Endodermal cell (in vitro differentiated cells): ENCODE measurements at regions not wholly inside any gene's neighbourhood (a gene's known extent, or its start where the extent isn't known, plus 50 kb on each side); places are given as distances from the start of the nearest gene placed in this dataset.

Source experiments
- DNase-seq: peaks from one replicate; pipeline ENCODE4 v3.0.0-alpha.2; 2017
- H3K27ac ChIP-seq: 2 replicates; pipeline ENCODE4 v1.5.1; 2013; ENCODE audit warnings: mild to moderate bottlenecking, low read depth, low read length, moderate library complexity
- H3K27me3 ChIP-seq: 2 replicates; pipeline ENCODE4 v1.6.1; 2013; ENCODE audit warnings: mild to moderate bottlenecking, low read length, moderate library complexity; ENCODE audit not compliant: insufficient read depth, control insufficient read depth, poor library complexity, severe bottlenecking
- H3K36me3 ChIP-seq: 2 replicates; pipeline ENCODE4 v1.7.0; 2013; ENCODE audit warnings: mild to moderate bottlenecking, low read length, moderate library complexity; ENCODE audit not compliant: control insufficient read depth, insufficient read depth
- H3K4me1 ChIP-seq: one replicate; pipeline ENCODE4 v1.7.0; 2013; ENCODE audit warnings: low read length; ENCODE audit not compliant: control insufficient read depth, insufficient read depth
- H3K4me3 ChIP-seq: 2 replicates; pipeline ENCODE4 v1.5.1; 2013; ENCODE audit warnings: mild to moderate bottlenecking, low read length, moderate library complexity
- H3K9ac ChIP-seq: 2 replicates; pipeline ENCODE4 v1.6.1; 2013; ENCODE audit warnings: mild to moderate bottlenecking, low read length, moderate library complexity; ENCODE audit not compliant: poor library complexity, severe bottlenecking; ENCODE audit errors: extremely low read depth
- H3K9me3 ChIP-seq: 2 replicates; pipeline ENCODE4 v1.6.1; 2013; ENCODE audit warnings: mild to moderate bottlenecking, low read length, moderate library complexity; ENCODE audit not compliant: control insufficient read depth
- H3K27ac Mint-ChIP-seq: 2 replicates; pipeline ENCODE4 v1.8.0; 2020; ENCODE audit warnings: mixed read lengths
- H3K27me3 Mint-ChIP-seq: 2 replicates; pipeline ENCODE4 v1.8.0; 2021; ENCODE audit warnings: mild to moderate bottlenecking, mixed read lengths; ENCODE audit not compliant: insufficient read depth
- H3K36me3 Mint-ChIP-seq: 2 replicates; pipeline ENCODE4 v1.8.0; 2020; ENCODE audit warnings: low read depth, mixed read lengths
- H3K4me1 Mint-ChIP-seq: 2 replicates; pipeline ENCODE4 v1.8.0; 2020; ENCODE audit warnings: mixed read lengths
- H3K4me3 Mint-ChIP-seq: 2 replicates; pipeline ENCODE4 v1.8.0; 2020; ENCODE audit warnings: mild to moderate bottlenecking, moderate library complexity, mixed read lengths
- H3K9me3 Mint-ChIP-seq: 2 replicates; pipeline ENCODE4 v1.8.0; 2020; ENCODE audit warnings: mild to moderate bottlenecking, mixed read lengths
- CTCF ChIP-seq: fragments of 200-600 bp; sonication (generic); conservative IDR thresholded peaks from 2 replicates; pipeline ENCODE4 v1.5.0; 2021; ENCODE audit warnings: antibody characterized with exemption, mild to moderate bottlenecking
- WGBS, 2 experiments: methylation state at CpG; one replicate each; pipeline versions ENCODE4 v1.1.5 to v1.1.7; 2013; ENCODE audit warnings: missing lambda C conversion rate in 2 of 2, mixed read lengths in 1 of 2; ENCODE audit not compliant: insufficient coverage in 1 of 2, insufficient read length in 1 of 2; 5-methylcytosine and 5-hydroxymethylcytosine counted together

DNA sequence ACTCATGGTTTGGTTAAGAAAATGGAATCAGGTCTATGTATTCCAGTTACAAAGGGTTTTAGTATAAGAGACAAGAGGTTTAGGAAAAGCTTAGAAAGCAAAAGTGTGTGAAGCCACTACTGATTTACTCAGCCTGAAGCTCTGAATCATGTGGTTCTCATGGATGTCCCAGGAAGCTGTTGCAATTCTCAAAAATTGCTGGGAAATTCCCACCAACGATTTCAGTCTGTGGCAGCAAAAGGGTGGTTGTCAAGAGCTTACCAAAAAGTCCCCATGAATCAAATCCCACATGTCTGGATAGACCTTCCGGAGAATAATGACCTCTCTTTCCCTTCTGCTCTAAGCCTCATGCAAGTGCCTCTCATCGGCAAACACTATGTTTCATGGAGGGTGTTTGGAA, 929.9 kb downstream of the TLE4 start:
- Mint-ChIP-seq H3K4me3 (no peak overlapping the region), H3K4me1 (no peaks in the 10 kb centered on the region), H3K27ac (no peak overlapping the region), H3K36me3 (no peaks in the 10 kb centered on the region), H3K27me3 (no peaks in the 10 kb centered on the region), H3K9me3 (no peaks in the 10 kb centered on the region)
- 89 to 90% methylated on average over 2 to 3 of the region's 3 CpGs for WGBS, 2 experiments
- H3K4me3 ChIP-seq, result no peak overlapping the region
- H3K9ac ChIP-seq, result no peak overlapping the region
- H3K27ac ChIP-seq, result no peak overlapping the region
- TF ChIP-seq CTCF, result no peak
- no peaks in the 10 kb centered on the region for H3K4me1 ChIP-seq
- no peak for DNase-seq
- H3K36me3 ChIP-seq, result no peaks in the 10 kb centered on the region
- no peaks in the 10 kb centered on the region for H3K27me3 ChIP-seq
- no peaks in the 10 kb centered on the region for H3K9me3 ChIP-seq

DNA sequence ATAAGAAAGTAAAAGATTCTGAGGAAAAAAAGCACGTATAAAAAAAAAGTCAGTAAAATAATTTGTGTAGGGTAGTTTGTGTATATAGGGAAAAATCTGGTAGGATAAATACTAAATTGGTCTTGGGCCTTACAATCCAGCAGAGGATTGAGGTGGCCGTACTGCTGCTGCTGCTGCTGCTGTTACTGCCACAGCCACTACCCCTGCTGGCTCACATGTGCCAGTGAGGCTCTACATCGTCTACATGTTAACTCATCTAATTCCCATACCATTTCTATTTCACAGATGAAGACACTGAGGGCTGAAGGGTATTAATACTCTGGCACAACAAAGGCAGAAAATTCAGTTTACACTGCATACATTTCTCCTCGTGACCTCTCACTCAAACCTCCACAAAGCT, 928.5 kb downstream of the TLE4 start:
- WGBS, 2 experiments, result 86 to 88% methylated on average over 3 to 4 of the region's 4 CpGs
- DNase-seq, result no peak
- no peak overlapping the region for H3K4me3 ChIP-seq
- H3K4me1 ChIP-seq, result no peaks in the 10 kb centered on the region
- Mint-ChIP-seq H3K9me3 (no peaks in the 10 kb centered on the region), H3K4me3 (no peak overlapping the region), H3K27me3 (no peaks in the 10 kb centered on the region), H3K27ac (no peak overlapping the region), H3K36me3 (no peaks in the 10 kb centered on the region), H3K4me1 (no peaks in the 10 kb centered on the region)
- no peaks in the 10 kb centered on the region for H3K9me3 ChIP-seq
- no peaks in the 10 kb centered on the region for H3K36me3 ChIP-seq
- no peaks in the 10 kb centered on the region for H3K27me3 ChIP-seq
- TF ChIP-seq CTCF, result peak; percentile 61
- no peak overlapping the region for H3K27ac ChIP-seq
- no peak overlapping the region for H3K9ac ChIP-seq

GRCh38 chr9:80498001-80498555, 926.3 kb downstream of the TLE4 start:
- Histone ChIP-seq H3K4me1 (no peaks in the 10 kb centered on the region), H3K9ac (no peak overlapping the region), H3K4me3 (no peak overlapping the region), H3K27ac (no peak overlapping the region), H3K36me3 (no peaks in the 10 kb centered on the region), H3K9me3 (no peaks in the 10 kb centered on the region), H3K27me3 (no peaks in the 10 kb centered on the region)
- Mint-ChIP-seq H3K4me1 (no peaks in the 10 kb centered on the region), H3K9me3 (no peaks in the 10 kb centered on the region), H3K4me3 (no peak overlapping the region), H3K27me3 (no peaks in the 10 kb centered on the region), H3K36me3 (no peaks in the 10 kb centered on the region), H3K27ac (no peak overlapping the region)
- TF ChIP-seq CTCF, result no peak
- WGBS, 2 experiments, result 95 to 100% methylated on average over 5 to 6 of the region's 6 CpGs
- DNase-seq, result no peak
